ENCODE measurements at regions not wholly inside any gene's neighbourhood (a gene's known extent, or its start where the extent isn't known, plus 50 kb on each side); places are given as distances from the start of the nearest gene placed in this dataset.

- peaks cover 3% of the 10 kb centered on the region for H3K27me3 Mint-ChIP-seq (ENCODE audit: low read depth)
- H3K27ac Mint-ChIP-seq, result no peak overlapping the region
- no peak for DNase-seq (ENCODE audit: low spot score in 2 of 2, unreplicated experiment in 2 of 2)
- TF ChIP-seq, protein P1, sequence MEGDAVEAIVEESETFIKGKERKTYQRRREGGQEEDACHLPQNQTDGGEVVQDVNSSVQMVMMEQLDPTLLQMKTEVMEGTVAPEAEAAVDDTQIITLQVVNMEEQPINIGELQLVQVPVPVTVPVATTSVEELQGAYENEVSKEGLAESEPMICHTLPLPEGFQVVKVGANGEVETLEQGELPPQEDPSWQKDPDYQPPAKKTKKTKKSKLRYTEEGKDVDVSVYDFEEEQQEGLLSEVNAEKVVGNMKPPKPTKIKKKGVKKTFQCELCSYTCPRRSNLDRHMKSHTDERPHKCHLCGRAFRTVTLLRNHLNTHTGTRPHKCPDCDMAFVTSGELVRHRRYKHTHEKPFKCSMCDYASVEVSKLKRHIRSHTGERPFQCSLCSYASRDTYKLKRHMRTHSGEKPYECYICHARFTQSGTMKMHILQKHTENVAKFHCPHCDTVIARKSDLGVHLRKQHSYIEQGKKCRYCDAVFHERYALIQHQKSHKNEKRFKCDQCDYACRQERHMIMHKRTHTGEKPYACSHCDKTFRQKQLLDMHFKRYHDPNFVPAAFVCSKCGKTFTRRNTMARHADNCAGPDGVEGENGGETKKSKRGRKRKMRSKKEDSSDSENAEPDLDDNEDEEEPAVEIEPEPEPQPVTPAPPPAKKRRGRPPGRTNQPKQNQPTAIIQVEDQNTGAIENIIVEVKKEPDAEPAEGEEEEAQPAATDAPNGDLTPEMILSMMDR (IDR thresholded peaks at IDR 0.05; ENCODE audit: unreplicated experiment), result no peak
- no peaks in the 10 kb centered on the region for H3K36me3 Mint-ChIP-seq
- peaks cover 40% of the 10 kb centered on the region for H3K4me1 Mint-ChIP-seq
- no peaks in the 10 kb centered on the region for H3K9me3 Mint-ChIP-seq
- H3K4me3 Mint-ChIP-seq, result no peak overlapping the region
Observed at GRCh38 chr2:172294983-172295382, 132.4 kb upstream of the ITGA6 start.

DNA sequence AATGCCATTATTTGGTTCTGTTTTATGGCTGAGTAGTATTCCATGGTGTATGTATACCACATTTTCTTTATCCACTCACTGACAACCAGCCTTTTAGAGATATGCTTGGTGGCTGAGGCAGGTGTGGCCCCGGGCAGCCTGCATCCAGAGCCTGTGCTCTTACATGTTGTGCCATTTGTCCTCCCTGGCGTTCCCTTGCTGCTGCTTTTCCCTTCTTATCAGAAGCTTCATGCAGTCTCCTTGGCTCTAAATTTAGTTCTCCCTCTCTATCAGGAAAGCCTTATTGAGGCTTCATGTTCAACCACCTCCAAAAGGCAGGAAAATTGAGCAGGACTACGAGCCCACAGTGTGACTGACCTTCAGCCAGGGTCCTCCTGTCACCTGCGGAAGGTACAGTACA lies 131.7 kb upstream of the ITGA6 start:
- Mint-ChIP-seq H3K4me3 (no peak overlapping the region), H3K36me3 (no peaks in the 10 kb centered on the region), H3K4me1 (peaks cover 44% of the 10 kb centered on the region), H3K9me3 (no peaks in the 10 kb centered on the region), H3K27ac (no peak overlapping the region), H3K27me3 (ENCODE audit: low read depth) (peaks cover 3% of the 10 kb centered on the region)
- TF ChIP-seq, protein P1 (IDR thresholded peaks at IDR 0.05; ENCODE audit: unreplicated experiment), result no peak
- DNase-seq (ENCODE audit: low spot score in 2 of 2, unreplicated experiment in 2 of 2), result no peak

DNA sequence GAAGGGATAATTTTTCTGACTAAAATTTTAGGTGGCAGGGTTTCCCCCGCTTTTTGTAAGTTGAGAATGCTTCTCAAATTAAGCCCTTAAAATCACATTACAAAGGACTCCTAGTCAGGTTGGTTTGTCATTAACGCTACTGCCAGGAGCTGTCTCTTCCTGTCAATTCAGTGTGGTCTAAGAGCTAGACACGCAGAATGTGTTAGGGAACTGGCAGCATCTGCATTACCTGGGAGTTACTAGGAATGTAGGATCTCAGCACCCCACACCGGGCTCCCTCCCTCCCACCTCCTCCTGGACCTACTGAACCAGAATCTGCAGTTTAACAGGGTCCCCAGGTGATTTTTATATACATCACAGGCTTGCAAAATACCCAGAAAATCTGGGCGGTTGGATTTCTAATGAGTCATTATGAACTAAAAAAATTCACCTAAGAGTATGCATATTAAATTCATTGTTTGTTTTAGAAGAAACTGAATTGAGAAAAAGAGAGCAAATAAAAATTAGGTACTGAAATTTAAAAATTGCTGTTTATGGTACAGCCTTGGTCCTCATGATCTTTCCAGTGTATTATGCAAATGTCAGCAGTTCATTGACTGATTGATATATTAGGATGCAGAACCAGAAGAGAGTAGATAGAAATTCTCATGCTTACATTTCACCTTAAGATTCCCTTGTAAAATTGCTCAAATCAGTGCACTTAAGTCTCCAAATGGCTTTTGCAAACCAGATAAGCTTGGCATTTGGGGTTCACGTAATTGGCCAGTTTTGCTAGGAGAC lies 130.9 kb upstream of the ITGA6 start:
- peaks cover 3% of the 10 kb centered on the region for H3K27me3 Mint-ChIP-seq (ENCODE audit: low read depth)
- H3K4me1 Mint-ChIP-seq, result peaks cover 44% of the 10 kb centered on the region
- H3K27ac Mint-ChIP-seq, result no peak overlapping the region
- no peak for DNase-seq (ENCODE audit: low spot score in 2 of 2, unreplicated experiment in 2 of 2)
- H3K4me3 Mint-ChIP-seq, result no peak overlapping the region
- TF ChIP-seq, protein P1 (IDR thresholded peaks at IDR 0.05; ENCODE audit: unreplicated experiment), result no peak
- no peaks in the 10 kb centered on the region for H3K36me3 Mint-ChIP-seq
- H3K9me3 Mint-ChIP-seq, result no peaks in the 10 kb centered on the region

GRCh38 chr2:172297531-172297930 lies 129.9 kb upstream of the ITGA6 start:
- Mint-ChIP-seq H3K36me3 (no peaks in the 10 kb centered on the region), H3K4me3 (no peak overlapping the region)
- TF ChIP-seq, protein P1 (IDR thresholded peaks at IDR 0.05; ENCODE audit: unreplicated experiment), result no peak

GRCh38 chr2:172297950-172298349 lies 129.4 kb upstream of the ITGA6 start:
- H3K9me3 Mint-ChIP-seq, result no peaks in the 10 kb centered on the region
- no peak for DNase-seq (ENCODE audit: low spot score in 2 of 2, unreplicated experiment in 2 of 2)
- H3K4me1 Mint-ChIP-seq, result peaks cover 44% of the 10 kb centered on the region
- H3K36me3 Mint-ChIP-seq, result no peaks in the 10 kb centered on the region
- H3K27me3 Mint-ChIP-seq (ENCODE audit: low read depth), result peaks cover 3% of the 10 kb centered on the region
- TF ChIP-seq, protein P1 (IDR thresholded peaks at IDR 0.05; ENCODE audit: unreplicated experiment), result no peak
- H3K4me3 Mint-ChIP-seq, result no peak overlapping the region
- no peak overlapping the region for H3K27ac Mint-ChIP-seq

More at GRCh38 chr2:172297531-172297930, 129.9 kb upstream of the ITGA6 start:
- Mint-ChIP-seq H3K9me3 (no peaks in the 10 kb centered on the region), H3K4me1 (peaks cover 44% of the 10 kb centered on the region), H3K27ac (no peak overlapping the region), H3K27me3 (ENCODE audit: low read depth) (peaks cover 3% of the 10 kb centered on the region)
- no peak for DNase-seq (ENCODE audit: low spot score in 2 of 2, unreplicated experiment in 2 of 2)
